GM23338 (cell line): ENCODE measurements at regions not wholly inside any gene's neighbourhood (a gene's known extent, or its start where the extent isn't known, plus 50 kb on each side); places are given as distances from the start of the nearest gene placed in this dataset.

Experiments used
- ATAC-seq: fragments of 200-7000 bp; cut with Tn5 transposase; 3 replicates; pipeline ENCODE4 v1.9.1; 2020
- DNase-seq: peaks from one replicate; pipeline ENCODE4 v3.0.0-alpha.2; 2015; ENCODE audit warnings: low spot score
- H2AFZ ChIP-seq: fragments of 200-600 bp; sonication (generic); 2 replicates; pipeline ENCODE4 v1.8.0; 2016; ENCODE audit warnings: antibody characterized with exemption, mild to moderate bottlenecking, moderate library complexity
- H3F3A ChIP-seq: fragments of 200-600 bp; sonication (generic); replicated peaks from 2 replicates; pipeline ENCODE4 v1.8.0; 2017; ENCODE audit warnings: antibody characterized with exemption, mixed run types, low read depth
- H3K27ac ChIP-seq: fragments of 200-600 bp; sonication (generic); 2 replicates; pipeline ENCODE4 v1.6.1; 2016; ENCODE audit warnings: low read depth
- H3K27me3 ChIP-seq: fragments of 200-600 bp; sonication (generic); 2 replicates; pipeline ENCODE4 v1.8.0; 2016; ENCODE audit warnings: mild to moderate bottlenecking, mixed run types, moderate library complexity; ENCODE audit not compliant: insufficient read depth
- H3K36me3 ChIP-seq: fragments of 200-600 bp; sonication (generic); 2 replicates; pipeline ENCODE4 v1.8.0; 2016; ENCODE audit warnings: mild to moderate bottlenecking; ENCODE audit not compliant: insufficient read depth
- H3K4me1 ChIP-seq: fragments of 200-600 bp; sonication (generic); 2 replicates; pipeline ENCODE4 v1.8.0; 2016; ENCODE audit warnings: mild to moderate bottlenecking, moderate library complexity; ENCODE audit not compliant: insufficient read depth
- H3K4me2 ChIP-seq: fragments of 200-600 bp; sonication (generic); 2 replicates; pipeline ENCODE4 v1.7.1; 2017; ENCODE audit warnings: mixed run types
- H3K4me3 ChIP-seq: fragments of 200-600 bp; sonication (generic); 2 replicates; pipeline ENCODE4 v1.6.1; 2016; ENCODE audit warnings: mixed run types
- H3K79me2 ChIP-seq: fragments of 200-600 bp; sonication (generic); replicated peaks from 2 replicates; pipeline ENCODE4 v1.8.0; 2017; ENCODE audit warnings: mild to moderate bottlenecking; ENCODE audit not compliant: insufficient read depth
- H3K9me2 ChIP-seq: fragments of 200-600 bp; sonication (generic); 2 replicates; pipeline ENCODE4 v1.8.0; 2017; ENCODE audit not compliant: insufficient read depth
- H4K20me1 ChIP-seq: fragments of 200-600 bp; sonication (generic); replicated peaks from 2 replicates; pipeline ENCODE4 v1.8.0; 2017; ENCODE audit warnings: mild to moderate bottlenecking; ENCODE audit not compliant: insufficient read depth
- H3K27ac Mint-ChIP-seq: 2 replicates; pipeline ENCODE4 v1.8.0; 2020; ENCODE audit warnings: inconsistent platforms, mild to moderate bottlenecking, moderate library complexity, mixed read lengths
- H3K27me3 Mint-ChIP-seq: 3 replicates; pipeline ENCODE4 v1.8.0; 2022; ENCODE audit warnings: low read depth, mild to moderate bottlenecking, moderate library complexity, mixed read lengths, inconsistent platforms; ENCODE audit not compliant: insufficient read depth, poor library complexity
- H3K36me3 Mint-ChIP-seq: 3 replicates; pipeline ENCODE4 v1.8.0; 2021; ENCODE audit warnings: low read depth, mild to moderate bottlenecking, inconsistent platforms, moderate library complexity, mixed read lengths
- H3K4me1 Mint-ChIP-seq: 3 replicates; pipeline ENCODE4 v1.8.0; 2020; ENCODE audit warnings: mild to moderate bottlenecking, inconsistent platforms, mixed read lengths
- H3K4me3 Mint-ChIP-seq: 3 replicates; pipeline ENCODE4 v1.8.0; 2021; ENCODE audit warnings: moderate library complexity, mild to moderate bottlenecking, inconsistent platforms, mixed read lengths
- H3K9me3 Mint-ChIP-seq: 3 replicates; pipeline ENCODE4 v1.8.0; 2020; ENCODE audit warnings: moderate library complexity, mild to moderate bottlenecking, inconsistent platforms, mixed read lengths
- CREB1 ChIP-seq: fragments of 250-450 bp; sonication (Bioruptor Pico); IDR thresholded peaks from 2 replicates; pipeline ENCODE4 v1.5.0; 2020; ENCODE audit warnings: low read depth, mild to moderate bottlenecking, moderate library complexity
- CTCF ChIP-seq, 2 experiments: fragments of 200-600 bp in 1 of 2; sonication (generic) in 1 of 2; conservative IDR thresholded peaks; 2 replicates each; pipeline versions ENCODE4 v1.5.1 to v1.6.1; 2016 to 2017; ENCODE audit warnings: antibody characterized with exemption in 2 of 2, low read depth in 2 of 2, mild to moderate bottlenecking in 2 of 2, moderate library complexity in 1 of 2
- ETS1 ChIP-seq: IDR thresholded peaks from 2 replicates; pipeline ENCODE4 v1.6.1; 2016; ENCODE audit warnings: antibody characterized with exemption
- EZH2phosphoT487 ChIP-seq: fragments of 200-600 bp; sonication (generic); IDR thresholded peaks from one replicate; pipeline ENCODE4 v1.8.1; 2018; ENCODE audit warnings: antibody characterized with exemption; ENCODE audit not compliant: unreplicated experiment
- JUNB ChIP-seq: IDR thresholded peaks from one replicate; pipeline ENCODE4 v1.6.1; 2016; ENCODE audit warnings: antibody characterized with exemption; ENCODE audit not compliant: unreplicated experiment
- ZNF114 ChIP-seq: fragments of 250-450 bp; sonication (Bioruptor Pico); IDR thresholded peaks from 2 replicates; pipeline ENCODE4 v1.5.0; 2020; ENCODE audit warnings: mild to moderate bottlenecking, moderate library complexity
- ZNF462 ChIP-seq: fragments of 250-450 bp; sonication (Bioruptor Pico); IDR thresholded peaks from 2 replicates; pipeline ENCODE4 v1.5.0; 2020; ENCODE audit warnings: mild to moderate bottlenecking, moderate library complexity

GRCh38 chr18:66990909-66991308 lies 387.0 kb upstream of the CDH19 start:
- Histone ChIP-seq H3K27me3 (no peaks in the 10 kb centered on the region), H3K4me2 (no peak overlapping the region), H2AFZ (no peak overlapping the region), H3K4me3 (no peak overlapping the region), H3K9me2 (no peaks in the 10 kb centered on the region), H3K36me3 (no peaks in the 10 kb centered on the region), H3K4me1 (no peaks in the 10 kb centered on the region), H3F3A (no peaks in the 10 kb centered on the region), H4K20me1 (no peaks in the 10 kb centered on the region), H3K79me2 (no peaks in the 10 kb centered on the region), H3K27ac (no peak overlapping the region)
- Mint-ChIP-seq H3K4me3 (no peak overlapping the region), H3K4me1 (no peaks in the 10 kb centered on the region), H3K9me3 (no peaks in the 10 kb centered on the region), H3K36me3 (no peaks in the 10 kb centered on the region), H3K27ac (no peak overlapping the region), H3K27me3 (peaks cover 2% of the 10 kb centered on the region)
- DNase-seq = peak; percentile 37
- peak; percentile 42 to 53 for TF ChIP-seq CTCF (conservative IDR thresholded peaks at IDR 0.05; ENCODE audit: low read depth in 2 of 2)
- no peak for TF ChIP-seq ZNF114 (CRISPR knock-in tag)
- peak; percentile 36; the same call in 2 of the 3 replicates for ATAC-seq

- H3K4me1 Mint-ChIP-seq = peaks cover 8% of the 10 kb centered on the region; the same call in 2 of the 3 replicates
- H3K4me3 Mint-ChIP-seq = no peak overlapping the region
- no peaks in the 10 kb centered on the region; the same call in 2 of the 3 replicates for H3K9me3 Mint-ChIP-seq
- ATAC-seq (no peak), DNase-seq (no peak)
- H3K36me3 Mint-ChIP-seq = no peaks in the 10 kb centered on the region
- no peaks in the 10 kb centered on the region for H3F3A ChIP-seq
- H3K27ac Mint-ChIP-seq = no peak overlapping the region
- no peaks in the 10 kb centered on the region for H3K79me2 ChIP-seq
- H3K4me1 ChIP-seq = peaks cover 4% of the 10 kb centered on the region; the same call in 1 of the 2 replicates
- no peaks in the 10 kb centered on the region for H3K27me3 ChIP-seq
- no peaks in the 10 kb centered on the region for H3K9me2 ChIP-seq
- no peak overlapping the region for H3K4me2 ChIP-seq
- H3K4me3 ChIP-seq = no peak overlapping the region
- H3K27ac ChIP-seq = no peak overlapping the region
- no peaks in the 10 kb centered on the region for H3K27me3 Mint-ChIP-seq
- H2AFZ ChIP-seq = no peak overlapping the region
- H4K20me1 ChIP-seq = no peaks in the 10 kb centered on the region
- H3K36me3 ChIP-seq = no peaks in the 10 kb centered on the region
- TF ChIP-seq CREB1 (no peak), JUNB (no peak), ZNF114 (CRISPR knock-in tag) (no peak), ETS1 (no peak), CTCF (conservative IDR thresholded peaks at IDR 0.05; ENCODE audit: low read depth in 2 of 2) (no peak), EZH2phosphoT487 (no peak), ZNF462 (CRISPR knock-in tag) (no peak)
Measured at GRCh38 chr18:66979009-66979408, 375.1 kb upstream of the CDH19 start.
